IMR-90 (cell line): ENCODE measurements at regions not wholly inside any gene's neighbourhood (a gene's known extent, or its start where the extent isn't known, plus 50 kb on each side); places are given as distances from the start of the nearest gene placed in this dataset.

Experiments used
- ATAC-seq: fragments of 200-7000 bp; cut with Tn5 transposase; 2 replicates; pipeline ENCODE4 v1.9.1; 2020; ENCODE audit warnings: low read depth, mild to moderate bottlenecking, moderate library complexity
- BruUV-seq: library from RNA; stranded (reverse); fragments of 400-500 nt; replicated peaks from 2 replicates; lab custom pipeline; 2021; lab: Mats Ljungman, UMichigan
- CTCF ChIA-PET: fragments of 300-600 bp; formaldehyde crosslinking; extraction: SDS; loops from one replicate; lab custom pipeline; 2021; ENCODE audit warnings: antibody characterized with exemption; lab: Yijun Ruan, JAX
- POLR2A ChIA-PET: fragments of 300-600 bp; sonication (Branson Sonifier 250); formaldehyde crosslinking; loops from one replicate; lab custom pipeline; 2022; ENCODE audit warnings: antibody characterized with exemption; ENCODE audit not compliant: unreplicated experiment; lab: Charles Lee
- DNase-seq: peaks from one replicate; pipeline ENCODE4 v3.0.0; 2013
- H2AFZ ChIP-seq: replicated peaks from 2 replicates; pipeline ENCODE3; 2013; ENCODE audit warnings: low read length, mild to moderate bottlenecking; ENCODE audit not compliant: poor library complexity
- H2AK5ac ChIP-seq: 2 replicates; pipeline ENCODE4 v1.6.1; 2013; ENCODE audit warnings: low read depth, low read length, inconsistent platforms
- H2AK9ac ChIP-seq: replicated peaks from 2 replicates; pipeline ENCODE3; 2013; ENCODE audit warnings: mild to moderate bottlenecking, low read depth, low read length, moderate library complexity; ENCODE audit not compliant: poor library complexity
- H2BK120ac ChIP-seq: 2 replicates; pipeline ENCODE4 v1.6.1; 2013; ENCODE audit warnings: low read depth, low read length, inconsistent platforms
- H2BK15ac ChIP-seq: 3 replicates; pipeline ENCODE4 v1.6.1; 2013; ENCODE audit warnings: low read depth, low read length, inconsistent platforms
- H2BK20ac ChIP-seq: 2 replicates; pipeline ENCODE4 v1.6.1; 2013; ENCODE audit warnings: low read depth, mild to moderate bottlenecking, inconsistent platforms, low read length, moderate library complexity
- H2BK5ac ChIP-seq: 2 replicates; pipeline ENCODE4 v1.6.1; 2013; ENCODE audit warnings: mild to moderate bottlenecking, low read depth, low read length, inconsistent platforms; ENCODE audit not compliant: poor library complexity, severe bottlenecking
- H3K14ac ChIP-seq: replicated peaks from 2 replicates; pipeline ENCODE4 v1.6.1; 2013; ENCODE audit warnings: low read depth, low read length, inconsistent platforms
- H3K18ac ChIP-seq: 2 replicates; pipeline ENCODE4 v1.6.1; 2013; ENCODE audit warnings: low read depth, low read length, control low read depth
- H3K23ac ChIP-seq: 2 replicates; pipeline ENCODE4 v1.6.1; 2013; ENCODE audit warnings: low read depth, low read length, inconsistent platforms
- H3K27ac ChIP-seq: 2 replicates; pipeline ENCODE4 v1.5.1; 2013; ENCODE audit warnings: mild to moderate bottlenecking, control low read depth, low read length; ENCODE audit not compliant: insufficient read depth
- H3K27me3 ChIP-seq: 2 replicates; pipeline ENCODE4 v1.6.1; 2013; ENCODE audit warnings: low read length; ENCODE audit not compliant: control insufficient read depth, insufficient read depth
- H3K36me3 ChIP-seq: 2 replicates; pipeline ENCODE4 v1.6.1; 2013; ENCODE audit warnings: low read length, mixed read lengths; ENCODE audit not compliant: control insufficient read depth, insufficient read depth
- H3K4ac ChIP-seq: 2 replicates; pipeline ENCODE4 v1.6.1; 2013; ENCODE audit warnings: low read depth, low read length, inconsistent platforms
- H3K4me1 ChIP-seq: 2 replicates; pipeline ENCODE4 v1.6.1; 2013; ENCODE audit warnings: low read length, mixed read lengths; ENCODE audit not compliant: control insufficient read depth, insufficient read depth
- H3K4me2 ChIP-seq: 2 replicates; pipeline ENCODE4 v1.6.1; 2013; ENCODE audit warnings: low read depth, mild to moderate bottlenecking, control low read depth, low read length, moderate library complexity
- H3K4me3 ChIP-seq: 2 replicates; pipeline ENCODE4 v1.5.1; 2013; ENCODE audit warnings: low read depth, mild to moderate bottlenecking, control low read depth, low read length, moderate library complexity; ENCODE audit not compliant: insufficient read depth
- H3K56ac ChIP-seq: 2 replicates; pipeline ENCODE4 v1.6.1; 2013; ENCODE audit warnings: low read length, inconsistent platforms; ENCODE audit not compliant: insufficient read depth; ENCODE audit errors: extremely low read depth
- H3K79me1 ChIP-seq, 2 experiments: 2 replicates each; pipeline ENCODE4 v1.6.1; 2013; ENCODE audit warnings: low read length in 2 of 2, inconsistent platforms in 1 of 2, low read depth in 1 of 2
- H3K9ac ChIP-seq: 2 replicates; pipeline ENCODE4 v1.6.1; 2013; ENCODE audit warnings: low read depth, low read length, control low read depth
- H3K9me1 ChIP-seq: 2 replicates; pipeline ENCODE4 v1.6.1; 2013; ENCODE audit warnings: low read length, inconsistent platforms; ENCODE audit not compliant: insufficient read depth
- H3K9me3 ChIP-seq: 2 replicates; pipeline ENCODE4 v1.6.1; 2013; ENCODE audit warnings: low read length; ENCODE audit not compliant: control insufficient read depth, insufficient read depth
- H4K20me1 ChIP-seq: 2 replicates; pipeline ENCODE4 v1.6.1; 2013; ENCODE audit warnings: low read length, inconsistent platforms; ENCODE audit not compliant: insufficient read depth
- H4K5ac ChIP-seq: 2 replicates; pipeline ENCODE4 v1.6.1; 2013; ENCODE audit warnings: mild to moderate bottlenecking, low read depth, low read length, control low read depth
- H4K8ac ChIP-seq, 2 experiments: 2 replicates each; pipeline ENCODE4 v1.6.1; 2013; ENCODE audit warnings: low read depth in 2 of 2, low read length in 2 of 2, control low read depth in 1 of 2, inconsistent platforms in 1 of 2
- H4K91ac ChIP-seq: 2 replicates; pipeline ENCODE4 v1.6.1; 2013; ENCODE audit warnings: low read depth, low read length, inconsistent platforms; ENCODE audit not compliant: insufficient read depth
- MAFK ChIP-seq: IDR thresholded peaks from 2 replicates; pipeline ENCODE4 v1.6.1; 2012; ENCODE audit warnings: low read depth, low read length, improper control_type of control experiment
- MAZ ChIP-seq: IDR thresholded peaks from 2 replicates; pipeline ENCODE4 v1.6.1; 2012; ENCODE audit warnings: low read depth, mild to moderate bottlenecking, low read length, improper control_type of control experiment, moderate library complexity, borderline replicate concordance
- MXI1 ChIP-seq: IDR thresholded peaks from 2 replicates; pipeline ENCODE4 v1.6.1; 2012; ENCODE audit warnings: low read depth, mild to moderate bottlenecking, low read length, moderate library complexity, borderline replicate concordance
- NFE2L2 ChIP-seq: fragments of 150-350 bp; IDR thresholded peaks from 2 replicates; pipeline ENCODE4 v1.6.1; 2016; ENCODE audit warnings: low read depth, mild to moderate bottlenecking, low read length
- RAD21 ChIP-seq: IDR thresholded peaks from 2 replicates; pipeline ENCODE4 v1.6.1; 2012; ENCODE audit warnings: low read length, improper control_type of control experiment
- RFX5 ChIP-seq: IDR thresholded peaks from 2 replicates; pipeline ENCODE4 v1.8.0; 2012; ENCODE audit warnings: low read depth, mild to moderate bottlenecking, low read length, moderate library complexity
- WGBS, 2 experiments: methylation state at CpG; one replicate each; pipeline versions ENCODE4 v1.1.5 to v1.1.7; 2013; ENCODE audit warnings: missing lambda C conversion rate in 2 of 2; ENCODE audit not compliant: insufficient read length in 1 of 2; ENCODE audit errors: extremely low coverage in 2 of 2; 5-methylcytosine and 5-hydroxymethylcytosine counted together
- dilution Hi-C: fragments of 300-500 bp; cut with HindIII; formaldehyde crosslinking; loops from one replicate; pipeline ENCODE4 v1.14.3; 2018; ENCODE audit warnings: low sequenced_read_pairs; ENCODE audit not compliant: unreplicated experiment
- in situ Hi-C: fragments of 300-500 bp; cut with MboI; formaldehyde crosslinking; loops from 3 replicates; pipeline ENCODE4 v1.14.3; 2019; ENCODE audit warnings: low sequenced_read_pairs, inconsistent platforms, mixed read lengths
- intact Hi-C: fragments of 100-400 bp; cut with micrococcal nuclease; formaldehyde crosslinking; loops from 2 replicates; pipeline ENCODE4 v1.10.0; 2022
- TF ChIP-seq, protein P1 (sequence below): fragments of 150-350 bp; IDR thresholded peaks from 2 replicates; pipeline ENCODE4 v1.6.1; 2017; ENCODE audit warnings: mild to moderate bottlenecking, antibody characterized with exemption, low read length, low read depth
- TF ChIP-seq, protein P2 (sequence below): fragments of 150-350 bp; IDR thresholded peaks from 2 replicates; pipeline ENCODE4 v1.6.1; 2016; ENCODE audit warnings: low read depth, mild to moderate bottlenecking, low read length, moderate library complexity, borderline replicate concordance

DNA sequence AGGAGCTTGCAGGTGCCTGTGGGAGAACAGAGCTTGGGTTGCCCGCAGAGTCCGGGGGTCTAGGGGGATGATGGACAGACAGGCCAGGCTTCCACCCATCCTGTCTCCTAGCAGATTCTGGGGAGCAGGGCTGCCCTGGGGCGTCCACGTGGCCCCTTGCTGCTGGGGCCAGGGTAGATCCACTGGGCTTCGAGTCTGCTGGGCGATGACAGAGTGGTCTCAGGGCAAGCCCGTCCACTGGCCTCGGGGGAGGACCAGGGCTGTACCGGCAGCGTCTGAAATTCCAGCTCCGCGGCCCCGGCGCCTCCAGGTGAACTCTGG is 124.2 kb upstream of the IRX4 start:
- 100% methylated on average over 2 of the region's 14 CpGs; no CpG with 5 or more reads in 1 of the 2 experiments for WGBS, 2 experiments

More for the DNA sequence above, 124.2 kb upstream of the IRX4 start:
- intact Hi-C loops (no loop called here), in situ Hi-C loops (no loop called here), dilution Hi-C loops (no loop called here)
- CTCF ChIA-PET: no interaction called here
- H3K27me3 ChIP-seq: no peaks in the 10 kb centered on the region; the same call in 1 of the 2 replicates
- no peak overlapping the region for H2BK20ac ChIP-seq
- no peak overlapping the region for H4K5ac ChIP-seq
- no peak overlapping the region for H4K91ac ChIP-seq
- H3K27ac ChIP-seq: no peak overlapping the region
- no peak overlapping the region for H3K4me2 ChIP-seq
- H2BK5ac ChIP-seq: no peak overlapping the region
- no peaks in the 10 kb centered on the region for H3K4me1 ChIP-seq
- H4K8ac ChIP-seq: no peak overlapping the region
- no peaks in the 10 kb centered on the region for H3K79me1 ChIP-seq
- H4K20me1 ChIP-seq: no peaks in the 10 kb centered on the region
- no peak overlapping the region for H3K18ac ChIP-seq
- H3K36me3 ChIP-seq: no peaks in the 10 kb centered on the region
- no peak overlapping the region for H2AK5ac ChIP-seq
- POLR2A ChIA-PET: no interaction called here
- no peak overlapping the region for H3K9ac ChIP-seq
- DNase-seq (no peak), ATAC-seq (no peak)
- H3K23ac ChIP-seq: no peak overlapping the region
- H2AK9ac ChIP-seq: no peak overlapping the region
- H2BK120ac ChIP-seq: no peak overlapping the region
- no peak overlapping the region for H3K14ac ChIP-seq
- no peaks in the 10 kb centered on the region for H3K9me1 ChIP-seq
- TF ChIP-seq MXI1 (no peak), NFE2L2 (no peak), RFX5 (no peak), MAZ (no peak), MAFK (no peak), RAD21 (no peak)
- TF ChIP-seq, protein P1, sequence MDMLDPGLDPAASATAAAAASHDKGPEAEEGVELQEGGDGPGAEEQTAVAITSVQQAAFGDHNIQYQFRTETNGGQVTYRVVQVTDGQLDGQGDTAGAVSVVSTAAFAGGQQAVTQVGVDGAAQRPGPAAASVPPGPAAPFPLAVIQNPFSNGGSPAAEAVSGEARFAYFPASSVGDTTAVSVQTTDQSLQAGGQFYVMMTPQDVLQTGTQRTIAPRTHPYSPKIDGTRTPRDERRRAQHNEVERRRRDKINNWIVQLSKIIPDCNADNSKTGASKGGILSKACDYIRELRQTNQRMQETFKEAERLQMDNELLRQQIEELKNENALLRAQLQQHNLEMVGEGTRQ: no peak
- TF ChIP-seq, protein P2, sequence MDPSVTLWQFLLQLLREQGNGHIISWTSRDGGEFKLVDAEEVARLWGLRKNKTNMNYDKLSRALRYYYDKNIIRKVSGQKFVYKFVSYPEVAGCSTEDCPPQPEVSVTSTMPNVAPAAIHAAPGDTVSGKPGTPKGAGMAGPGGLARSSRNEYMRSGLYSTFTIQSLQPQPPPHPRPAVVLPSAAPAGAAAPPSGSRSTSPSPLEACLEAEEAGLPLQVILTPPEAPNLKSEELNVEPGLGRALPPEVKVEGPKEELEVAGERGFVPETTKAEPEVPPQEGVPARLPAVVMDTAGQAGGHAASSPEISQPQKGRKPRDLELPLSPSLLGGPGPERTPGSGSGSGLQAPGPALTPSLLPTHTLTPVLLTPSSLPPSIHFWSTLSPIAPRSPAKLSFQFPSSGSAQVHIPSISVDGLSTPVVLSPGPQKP: no peak
- H3K9me3 ChIP-seq: peaks cover 9% of the 10 kb centered on the region; the same call in 1 of the 2 replicates
- no peak overlapping the region for H3K56ac ChIP-seq
- no peak overlapping the region for H3K4me3 ChIP-seq
- no peak overlapping the region for H2AFZ ChIP-seq
- no peak overlapping the region for H3K4ac ChIP-seq
- no TSS peak for BruUV-seq
- no peak overlapping the region for H2BK15ac ChIP-seq
